Hematopoietic multipotent progenitor cell (in vitro differentiated cells): ENCODE measurements at regions not wholly inside any gene's neighbourhood (a gene's known extent, or its start where the extent isn't known, plus 50 kb on each side); places are given as distances from the start of the nearest gene placed in this dataset.
A peak's percentile ranks its signal among the peaks of the same experiment; 100 is the strongest.
"Not testable (repeated sequence)": the region's sequence is repeated elsewhere in the genome, so short reads cannot be mapped to it uniquely, and the experiment has no call there.

Experiments used
- DNase-seq, 3 donors: peaks; one replicate each; pipeline ENCODE4 v3.0.0-alpha.2; 2011 to 2015; ENCODE audit warnings: low read depth in 2 of 3, low spot score in 2 of 3

GRCh38 chr6:27807441-27808241 is 104.6 kb downstream of the OR2B2 start:
- peak in 2 of 3 donors; percentile 94 to 98 for DNase-seq

- peak in 2 of 3 donors; percentile 67 to 71 for DNase-seq
Measured at GRCh38 chr6:27806981-27807440, 105.2 kb downstream of the OR2B2 start.

GRCh38 chr6:27805347-27805746 is 106.8 kb downstream of the OR2B2 start:
- DNase-seq = no peak

GRCh38 chr6:27804851-27805250 is 107.3 kb downstream of the OR2B2 start:
- no peak for DNase-seq

GRCh38 chr6:27800731-27801373 is 111.3 kb downstream of the OR2B2 start:
- DNase-seq = no peak

GRCh38 chr6:27797960-27798359 is 114.2 kb downstream of the OR2B2 start:
- DNase-seq = no peak

- not testable (repeated sequence) for DNase-seq
Measured at GRCh38 chr6:27796736-27797481, 115.3 kb downstream of the OR2B2 start.

GRCh38 chr6:27795697-27796494 is 116.3 kb downstream of the OR2B2 start:
- peak; percentile 67 to 96 (median 85) for DNase-seq

GRCh38 chr6:27791182-27791943 is 120.8 kb downstream of the OR2B2 start:
- peak in 1 of 3 donors; percentile 66 for DNase-seq

- DNase-seq = not testable (repeated sequence)
Measured at GRCh38 chr6:27788376-27788775, 123.8 kb downstream of the OR2B2 start.

GRCh38 chr6:27786048-27786447 is 126.1 kb downstream of the OR2B2 start:
- DNase-seq = no peak

- DNase-seq = peak in 1 of 3 donors; percentile 38
Measured at GRCh38 chr6:27785294-27785693, 126.9 kb downstream of the OR2B2 start.

GRCh38 chr6:27782748-27783147 is 129.4 kb downstream of the OR2B2 start:
- DNase-seq = no peak

GRCh38 chr6:27778625-27779417 is 133.4 kb downstream of the OR2B2 start:
- no peak for DNase-seq

GRCh38 chr6:27777614-27778355 is 134.4 kb downstream of the OR2B2 start:
- DNase-seq = no peak

GRCh38 chr6:27777126-27777525 is 135.1 kb downstream of the OR2B2 start:
- no peak for DNase-seq

GRCh38 chr6:27776504-27776903 is 135.7 kb downstream of the OR2B2 start:
- DNase-seq = no peak

GRCh38 chr6:27775796-27776184 is 136.4 kb downstream of the OR2B2 start:
- DNase-seq = no peak
